ENCODE measurements at regions not wholly inside any gene's neighbourhood (a gene's known extent, or its start where the extent isn't known, plus 50 kb on each side); places are given as distances from the start of the nearest gene placed in this dataset.

DNA sequence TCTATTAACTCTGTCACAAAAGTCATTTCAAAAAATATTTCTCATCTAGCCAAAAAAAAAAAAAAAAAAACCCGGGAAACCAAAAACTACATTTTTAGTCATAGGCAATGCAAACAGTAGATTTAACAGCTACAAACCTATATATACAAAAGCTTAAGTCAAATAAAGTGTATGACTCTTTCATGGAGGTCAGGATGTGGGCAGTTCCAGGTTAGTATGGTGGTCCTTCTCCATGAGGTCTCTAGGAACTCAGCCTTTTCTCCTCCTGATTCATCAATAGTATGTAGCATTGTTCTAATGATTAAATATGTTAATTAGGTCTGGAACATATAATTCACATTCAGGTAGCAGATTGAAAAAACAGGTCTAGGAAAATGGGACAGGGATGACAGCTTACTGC is 586.5 kb downstream of the SLC16A7 start:
- no peak overlapping the region for H3K4me3 ChIP-seq (replicated peaks; ENCODE audit: low read depth, low read length)
- TF ChIP-seq, protein P1, sequence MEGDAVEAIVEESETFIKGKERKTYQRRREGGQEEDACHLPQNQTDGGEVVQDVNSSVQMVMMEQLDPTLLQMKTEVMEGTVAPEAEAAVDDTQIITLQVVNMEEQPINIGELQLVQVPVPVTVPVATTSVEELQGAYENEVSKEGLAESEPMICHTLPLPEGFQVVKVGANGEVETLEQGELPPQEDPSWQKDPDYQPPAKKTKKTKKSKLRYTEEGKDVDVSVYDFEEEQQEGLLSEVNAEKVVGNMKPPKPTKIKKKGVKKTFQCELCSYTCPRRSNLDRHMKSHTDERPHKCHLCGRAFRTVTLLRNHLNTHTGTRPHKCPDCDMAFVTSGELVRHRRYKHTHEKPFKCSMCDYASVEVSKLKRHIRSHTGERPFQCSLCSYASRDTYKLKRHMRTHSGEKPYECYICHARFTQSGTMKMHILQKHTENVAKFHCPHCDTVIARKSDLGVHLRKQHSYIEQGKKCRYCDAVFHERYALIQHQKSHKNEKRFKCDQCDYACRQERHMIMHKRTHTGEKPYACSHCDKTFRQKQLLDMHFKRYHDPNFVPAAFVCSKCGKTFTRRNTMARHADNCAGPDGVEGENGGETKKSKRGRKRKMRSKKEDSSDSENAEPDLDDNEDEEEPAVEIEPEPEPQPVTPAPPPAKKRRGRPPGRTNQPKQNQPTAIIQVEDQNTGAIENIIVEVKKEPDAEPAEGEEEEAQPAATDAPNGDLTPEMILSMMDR (IDR thresholded peaks at IDR 0.05; ENCODE audit: low read depth, low read length, missing control alignments) = no peak
- no peak for DNase-seq (ENCODE audit: extremely low read depth, low read depth)

DNA sequence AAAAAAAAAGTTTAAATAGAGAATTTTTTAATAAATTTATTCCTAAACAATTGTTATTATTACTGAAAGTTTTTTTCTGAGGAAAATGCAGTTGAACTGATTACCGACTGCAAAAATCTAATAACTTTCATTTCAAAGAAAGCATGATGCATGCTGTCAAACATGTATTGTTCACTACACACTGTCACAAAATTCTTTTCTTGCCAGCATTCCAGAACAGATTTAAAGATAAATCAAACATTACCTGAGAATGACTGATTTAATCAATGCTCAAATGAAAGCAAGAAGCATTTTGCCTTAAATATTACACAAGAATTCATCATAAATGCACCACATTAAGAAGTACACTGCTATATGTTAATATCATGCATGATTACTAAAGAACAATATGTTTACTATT is 588.3 kb downstream of the SLC16A7 start:
- H3K4me3 ChIP-seq (replicated peaks; ENCODE audit: low read depth, low read length) = no peak overlapping the region
- DNase-seq (ENCODE audit: extremely low read depth, low read depth) = no peak

DNA sequence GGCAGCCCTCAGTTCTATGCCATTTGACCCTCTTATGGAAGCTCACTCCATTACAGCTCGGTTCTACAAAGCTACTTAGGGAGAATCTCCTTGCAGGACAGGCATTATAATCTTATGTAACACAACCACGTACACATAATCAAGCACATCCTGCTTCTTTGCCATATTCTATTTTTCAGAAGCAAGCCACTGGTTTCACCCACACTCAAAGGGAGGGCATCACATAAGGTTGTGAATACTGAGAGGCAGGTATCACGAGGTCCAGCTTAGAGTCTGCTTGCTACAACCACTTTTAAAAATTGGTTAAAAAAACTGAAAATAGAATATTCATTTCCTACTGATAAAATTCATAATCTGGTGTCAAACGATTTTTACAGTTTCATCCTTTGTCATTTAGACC is 589.2 kb downstream of the SLC16A7 start:
- TF ChIP-seq, protein P1 (IDR thresholded peaks at IDR 0.05; ENCODE audit: low read depth, low read length, missing control alignments) = no peak
- H3K4me3 ChIP-seq (replicated peaks; ENCODE audit: low read depth, low read length) = no peak overlapping the region
- DNase-seq (ENCODE audit: extremely low read depth, low read depth) = no peak

More for the DNA sequence above, 588.3 kb downstream of the SLC16A7 start:
- TF ChIP-seq, protein P1 (IDR thresholded peaks at IDR 0.05; ENCODE audit: low read depth, low read length, missing control alignments) = no peak

DNA sequence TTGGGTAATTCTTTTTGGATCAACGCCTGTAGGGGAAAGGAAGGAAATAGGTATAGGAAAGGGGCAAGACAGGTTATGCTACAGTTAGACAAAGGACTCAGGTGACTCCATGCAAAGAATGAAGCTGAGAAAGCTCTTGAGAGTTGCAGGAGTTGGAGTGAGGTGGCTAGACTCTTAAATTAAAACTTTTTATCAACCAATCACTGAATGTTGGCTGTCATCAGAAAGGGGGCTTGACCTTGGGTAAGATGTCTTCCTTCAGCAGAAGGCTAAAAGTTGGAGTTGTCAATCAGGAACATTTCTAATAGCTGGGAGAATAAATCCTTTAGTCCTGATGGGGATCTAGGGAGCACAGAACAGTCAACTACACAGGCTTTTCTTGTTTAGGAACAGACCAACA is 595.4 kb downstream of the SLC16A7 start:
- no peak overlapping the region for H3K4me3 ChIP-seq (replicated peaks; ENCODE audit: low read depth, low read length)
- TF ChIP-seq, protein P1 (IDR thresholded peaks at IDR 0.05; ENCODE audit: low read depth, low read length, missing control alignments) = no peak
- DNase-seq (ENCODE audit: extremely low read depth, low read depth) = no peak

DNA sequence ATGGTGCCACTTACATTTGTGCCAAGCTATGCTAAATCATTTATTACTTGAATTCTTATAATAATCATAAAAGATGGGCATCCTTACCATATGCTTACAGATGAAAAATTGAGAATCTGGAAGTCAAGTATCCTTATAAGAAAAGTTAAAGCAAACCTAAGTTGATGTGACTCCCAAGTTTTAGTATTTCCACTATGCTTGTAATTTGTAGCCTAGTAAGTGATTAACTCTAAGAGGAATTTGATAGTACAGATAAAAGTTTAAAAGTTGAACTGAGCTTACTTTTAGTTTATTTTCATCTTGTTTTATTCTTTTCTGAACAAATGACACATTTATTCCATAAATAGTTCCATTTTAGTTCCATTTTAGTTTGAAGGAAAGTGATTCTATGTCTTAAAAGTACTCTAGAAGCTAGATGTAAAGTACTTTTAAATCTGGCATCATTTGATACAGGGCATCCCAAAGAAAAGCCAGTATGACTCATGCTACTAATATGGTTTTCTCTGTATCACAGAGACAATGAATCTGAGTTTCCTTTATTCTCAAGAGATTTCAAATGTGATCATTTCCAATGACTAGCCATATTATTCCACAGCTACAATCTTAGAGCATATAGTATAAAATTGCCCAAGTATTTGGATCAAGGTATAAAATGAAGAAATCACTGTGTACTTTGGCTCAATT is 596.0 kb downstream of the SLC16A7 start:
- no peak overlapping the region for H3K4me3 ChIP-seq (replicated peaks; ENCODE audit: low read depth, low read length)
- TF ChIP-seq, protein P1 (IDR thresholded peaks at IDR 0.05; ENCODE audit: low read depth, low read length, missing control alignments) = no peak
- DNase-seq (ENCODE audit: extremely low read depth, low read depth) = no peak

DNA sequence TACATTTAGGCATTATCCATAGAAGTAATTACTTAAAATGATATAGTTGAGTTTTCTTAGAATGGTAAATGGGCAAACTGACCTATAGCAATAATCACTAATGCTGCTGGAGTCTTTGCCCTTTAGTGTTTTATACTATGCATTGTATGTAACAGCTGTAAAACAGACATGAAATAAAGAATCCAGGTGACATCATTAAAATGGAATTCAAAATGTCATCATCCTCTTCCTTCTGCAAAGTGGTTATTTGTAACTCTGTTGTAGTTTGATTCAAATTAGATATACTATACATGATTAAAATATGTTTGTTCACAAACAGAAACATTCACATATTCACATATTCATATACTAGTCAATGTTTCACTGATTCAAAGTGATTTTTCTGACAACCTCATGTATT is 598.8 kb downstream of the SLC16A7 start:
- H3K4me3 ChIP-seq (replicated peaks; ENCODE audit: low read depth, low read length) = no peak overlapping the region
- no peak for DNase-seq (ENCODE audit: extremely low read depth, low read depth)
- TF ChIP-seq, protein P1 (IDR thresholded peaks at IDR 0.05; ENCODE audit: low read depth, low read length, missing control alignments) = no peak

DNA sequence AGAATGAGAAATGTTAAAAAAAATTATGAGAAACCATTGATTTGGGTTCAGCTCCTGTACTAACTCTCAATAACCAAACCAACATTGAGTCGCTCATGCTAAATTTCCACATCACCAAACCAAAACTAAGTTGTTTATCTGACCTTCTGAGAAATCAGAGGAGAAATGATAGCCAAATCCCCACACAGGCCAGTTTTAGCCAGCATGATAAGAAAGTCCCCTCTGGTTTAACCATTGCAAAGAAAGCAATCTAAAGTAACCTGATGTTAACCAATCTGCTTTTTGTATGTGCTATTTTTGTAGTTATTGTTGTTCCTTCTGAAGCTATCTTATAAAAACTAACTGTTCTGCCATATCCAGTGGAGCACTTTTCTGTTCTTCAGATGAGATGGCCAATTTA is 599.7 kb downstream of the SLC16A7 start:
- H3K4me3 ChIP-seq (replicated peaks; ENCODE audit: low read depth, low read length) = no peak overlapping the region
- no peak for DNase-seq (ENCODE audit: extremely low read depth, low read depth)
- TF ChIP-seq, protein P1 (IDR thresholded peaks at IDR 0.05; ENCODE audit: low read depth, low read length, missing control alignments) = no peak

Data from HFF-Myc (cell line).